Fibroblast of mammary gland (primary cell): ENCODE measurements at regions not wholly inside any gene's neighbourhood (a gene's known extent, or its start where the extent isn't known, plus 50 kb on each side); places are given as distances from the start of the nearest gene placed in this dataset.

ENCODE experiments used
- DNase-seq: peaks from one replicate; pipeline ENCODE4 v3.0.0-alpha.2; 2010; ENCODE audit warnings: low read depth
- H3K4me3 ChIP-seq: 2 replicates; pipeline ENCODE4 v1.5.1; 2011; ENCODE audit warnings: low read depth, mild to moderate bottlenecking, low read length, moderate library complexity; ENCODE audit not compliant: control insufficient read depth
- TF ChIP-seq, protein P1 (sequence below): conservative IDR thresholded peaks from 2 replicates; pipeline ENCODE4 v1.5.1; 2011; ENCODE audit warnings: low read depth, low read length, inconsistent platforms; ENCODE audit not compliant: control insufficient read depth, insufficient read depth

DNA sequence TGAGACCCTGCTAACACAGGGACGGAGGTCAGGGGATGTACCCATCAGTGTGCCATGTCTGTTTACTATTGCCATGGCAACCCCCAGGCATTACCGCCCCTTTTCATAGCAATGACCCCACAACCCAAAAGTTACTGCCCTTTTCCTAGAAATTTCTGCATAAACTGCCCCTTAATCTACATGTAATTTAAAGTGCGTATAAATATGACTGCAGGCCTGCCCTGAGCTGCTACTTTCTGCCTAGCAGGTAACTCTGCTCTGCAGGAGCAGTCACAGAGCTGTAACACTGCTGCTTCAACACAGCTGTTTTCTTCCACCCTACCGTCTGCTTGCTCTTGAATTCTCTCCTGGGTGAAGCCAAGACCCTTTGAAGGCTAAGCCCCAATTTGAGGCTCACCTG is 57.1 kb upstream of the RPS6KA2 start:
- no peak for DNase-seq
- TF ChIP-seq, protein P1, sequence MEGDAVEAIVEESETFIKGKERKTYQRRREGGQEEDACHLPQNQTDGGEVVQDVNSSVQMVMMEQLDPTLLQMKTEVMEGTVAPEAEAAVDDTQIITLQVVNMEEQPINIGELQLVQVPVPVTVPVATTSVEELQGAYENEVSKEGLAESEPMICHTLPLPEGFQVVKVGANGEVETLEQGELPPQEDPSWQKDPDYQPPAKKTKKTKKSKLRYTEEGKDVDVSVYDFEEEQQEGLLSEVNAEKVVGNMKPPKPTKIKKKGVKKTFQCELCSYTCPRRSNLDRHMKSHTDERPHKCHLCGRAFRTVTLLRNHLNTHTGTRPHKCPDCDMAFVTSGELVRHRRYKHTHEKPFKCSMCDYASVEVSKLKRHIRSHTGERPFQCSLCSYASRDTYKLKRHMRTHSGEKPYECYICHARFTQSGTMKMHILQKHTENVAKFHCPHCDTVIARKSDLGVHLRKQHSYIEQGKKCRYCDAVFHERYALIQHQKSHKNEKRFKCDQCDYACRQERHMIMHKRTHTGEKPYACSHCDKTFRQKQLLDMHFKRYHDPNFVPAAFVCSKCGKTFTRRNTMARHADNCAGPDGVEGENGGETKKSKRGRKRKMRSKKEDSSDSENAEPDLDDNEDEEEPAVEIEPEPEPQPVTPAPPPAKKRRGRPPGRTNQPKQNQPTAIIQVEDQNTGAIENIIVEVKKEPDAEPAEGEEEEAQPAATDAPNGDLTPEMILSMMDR, result no peak
- no peak overlapping the region for H3K4me3 ChIP-seq

GRCh38 chr6:166683477-166683876 is 56.4 kb upstream of the RPS6KA2 start:
- H3K4me3 ChIP-seq, result no peak overlapping the region
- peak; percentile 76 for DNase-seq
- TF ChIP-seq, protein P1, result no peak

GRCh38 chr6:166679566-166679965 is 52.5 kb upstream of the RPS6KA2 start:
- TF ChIP-seq, protein P1, result no peak
- H3K4me3 ChIP-seq, result no peak overlapping the region
- no peak for DNase-seq

DNA sequence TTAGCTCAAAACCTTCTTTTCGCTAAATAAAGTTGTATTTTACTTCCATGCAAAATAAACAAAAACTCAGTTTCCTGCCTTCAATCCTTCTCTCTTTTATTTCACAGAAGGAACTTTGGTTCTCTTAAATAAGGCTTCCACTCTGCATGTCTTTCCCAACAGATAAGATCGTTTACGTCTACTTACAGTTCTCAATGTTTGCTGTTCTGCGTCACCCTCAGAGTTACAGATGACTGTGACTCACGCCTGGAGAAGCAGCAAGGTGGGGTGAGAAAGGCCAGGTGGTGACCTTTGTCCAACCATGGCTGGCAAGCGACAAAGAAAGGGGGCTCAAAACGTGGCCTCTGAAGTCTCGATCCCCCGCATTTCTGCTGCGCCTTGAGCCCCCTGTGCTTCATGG is 51.4 kb upstream of the RPS6KA2 start:
- no peak overlapping the region for H3K4me3 ChIP-seq
- TF ChIP-seq, protein P1, result no peak

DNA sequence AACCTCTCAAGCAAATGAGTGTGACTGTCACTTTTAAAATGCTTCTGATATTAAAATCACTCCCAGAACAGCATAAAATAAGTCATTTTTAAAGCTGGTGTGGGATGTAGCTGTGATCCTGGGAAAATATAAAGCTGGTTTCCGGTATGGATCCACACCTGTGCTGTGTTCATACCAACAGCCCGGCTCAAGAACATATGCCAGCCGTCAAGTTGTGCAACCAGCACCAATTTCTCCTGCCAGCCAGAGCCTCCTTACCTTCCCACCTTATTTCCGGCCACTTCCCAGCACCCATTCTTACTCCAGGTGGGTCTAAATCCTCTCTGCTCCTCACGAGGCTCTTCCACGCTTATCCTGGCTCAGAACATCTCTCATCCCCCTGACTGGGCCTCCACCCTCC is 50.9 kb upstream of the RPS6KA2 start:
- TF ChIP-seq, protein P1, result no peak
- no peak for DNase-seq
- H3K4me3 ChIP-seq, result no peak overlapping the region

More for the DNA sequence above, 51.4 kb upstream of the RPS6KA2 start:
- DNase-seq, result peak; percentile 14
